Fibroblast of lung (primary cell): ENCODE measurements at regions not wholly inside any gene's neighbourhood (a gene's known extent, or its start where the extent isn't known, plus 50 kb on each side); places are given as distances from the start of the nearest gene placed in this dataset.

ENCODE experiments used
- CTCF ChIP-seq, 2 donors: IDR thresholded peaks in 1 of 2; conservative IDR thresholded peaks in 1 of 2; 1 replicate in 1 of 2; 2 replicates in 1 of 2; pipeline ENCODE4 v1.5.1; 2011 to 2012; ENCODE audit warnings: low read length in 2 of 2, control low read depth in 1 of 2, inconsistent platforms in 1 of 2, low read depth in 1 of 2, mild to moderate bottlenecking in 1 of 2
- EZH2 ChIP-seq: IDR thresholded peaks from 2 replicates; pipeline ENCODE4 v1.5.1; 2012; ENCODE audit warnings: low read length, control low read depth, mild to moderate bottlenecking; ENCODE audit errors: missing control alignments

DNA sequence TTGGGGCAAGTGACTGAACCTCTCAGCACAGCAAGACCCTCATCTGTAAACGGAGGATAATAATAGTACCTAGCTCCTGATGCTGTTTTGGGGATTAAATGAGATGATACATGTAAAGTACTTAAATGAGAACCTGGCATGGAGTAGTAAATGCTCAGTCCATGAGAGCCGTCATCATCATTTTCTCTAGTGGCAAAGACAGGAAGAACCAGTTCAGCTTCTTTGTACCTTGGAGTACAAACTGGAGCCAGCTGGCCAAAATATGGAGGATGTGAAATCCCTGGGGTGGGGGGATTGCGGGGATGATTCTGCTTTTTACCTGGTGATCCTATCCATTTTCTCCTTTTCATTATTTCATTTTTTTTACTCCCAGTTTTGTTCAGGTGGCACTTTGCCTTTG lies 204.2 kb upstream of the LRRN1 start:
- TF ChIP-seq CTCF (conservative IDR thresholded peaks at IDR 0.05 in 1 of 2, IDR thresholded peaks at IDR 0.05 in 1 of 2; ENCODE audit: low read depth in 1 of 2, low read length in 2 of 2) (no peak), EZH2 (no peak)
